SK-N-SH treated with all-trans-retinoic acid at 6 μM for 48 hours (cell line): ENCODE measurements at regions not wholly inside any gene's neighbourhood (a gene's known extent, or its start where the extent isn't known, plus 50 kb on each side); places are given as distances from the start of the nearest gene placed in this dataset.

Experiments used
- ARNTL ChIP-seq: fragments of 450-650 bp; formaldehyde crosslinking; IDR thresholded peaks from 2 replicates; pipeline ENCODE4 v1.5.0; 2020; ENCODE audit warnings: low read depth, mild to moderate bottlenecking, moderate library complexity, borderline replicate concordance
- CSDC2 ChIP-seq: fragments of 250-450 bp; sonication (Bioruptor Pico); IDR thresholded peaks from 2 replicates; pipeline ENCODE4 v1.5.0; 2020; ENCODE audit warnings: mild to moderate bottlenecking, moderate library complexity
- PATZ1 ChIP-seq: fragments of 250-450 bp; sonication (Bioruptor Pico); IDR thresholded peaks from 2 replicates; pipeline ENCODE4 v1.8.0; 2020; ENCODE audit warnings: mild to moderate bottlenecking, moderate library complexity, borderline replicate concordance
- TOX ChIP-seq: fragments of 250-450 bp; sonication (Bioruptor Pico); IDR thresholded peaks from 2 replicates; pipeline ENCODE4 v1.8.0; 2021; ENCODE audit warnings: mild to moderate bottlenecking, moderate library complexity, borderline replicate concordance
- ZFP30 ChIP-seq: fragments of 450-650 bp; formaldehyde crosslinking; IDR thresholded peaks from 2 replicates; pipeline ENCODE4 v1.5.0; 2022; ENCODE audit warnings: mild to moderate bottlenecking, moderate library complexity
- ZNF70 ChIP-seq: fragments of 450-650 bp; formaldehyde crosslinking; IDR thresholded peaks from 2 replicates; pipeline ENCODE4 v1.5.0; 2020; ENCODE audit warnings: mild to moderate bottlenecking, moderate library complexity

- no peak for TF ChIP-seq CSDC2 (CRISPR knock-in tag)
- no peak for TF ChIP-seq ARNTL (CRISPR knock-in tag)
- no peak for TF ChIP-seq ZFP30 (CRISPR knock-in tag)
- TF ChIP-seq TOX (CRISPR knock-in tag), result no peak
- TF ChIP-seq PATZ1 (CRISPR knock-in tag), result no peak
- no peak for TF ChIP-seq ZNF70 (CRISPR knock-in tag)
Observed at GRCh38 chr16:25636662-25637061, 55.1 kb upstream of the HS3ST4 start.
